ENCODE measurements at regions not wholly inside any gene's neighbourhood (a gene's known extent, or its start where the extent isn't known, plus 50 kb on each side); places are given as distances from the start of the nearest gene placed in this dataset.

DNA sequence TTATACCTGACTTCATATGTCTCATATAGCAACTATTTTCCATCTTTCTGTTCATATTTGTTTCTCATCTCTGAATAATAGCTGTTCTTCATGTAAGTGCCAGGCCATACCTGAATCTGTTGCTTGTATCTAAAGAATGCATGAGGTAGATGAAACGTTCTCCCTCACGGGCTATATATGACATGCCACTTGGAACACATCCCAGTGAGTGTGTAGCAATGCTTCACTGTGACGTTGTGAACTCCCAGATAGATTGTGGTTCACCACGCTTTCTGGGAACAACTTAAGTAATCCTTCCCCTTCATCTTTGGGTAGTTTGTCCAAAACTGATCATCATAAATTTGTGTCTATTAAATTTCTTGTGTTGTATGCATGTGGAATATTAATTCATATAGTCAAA is 60.1 kb downstream of the RDH14 start:
- TF ChIP-seq, protein P1, sequence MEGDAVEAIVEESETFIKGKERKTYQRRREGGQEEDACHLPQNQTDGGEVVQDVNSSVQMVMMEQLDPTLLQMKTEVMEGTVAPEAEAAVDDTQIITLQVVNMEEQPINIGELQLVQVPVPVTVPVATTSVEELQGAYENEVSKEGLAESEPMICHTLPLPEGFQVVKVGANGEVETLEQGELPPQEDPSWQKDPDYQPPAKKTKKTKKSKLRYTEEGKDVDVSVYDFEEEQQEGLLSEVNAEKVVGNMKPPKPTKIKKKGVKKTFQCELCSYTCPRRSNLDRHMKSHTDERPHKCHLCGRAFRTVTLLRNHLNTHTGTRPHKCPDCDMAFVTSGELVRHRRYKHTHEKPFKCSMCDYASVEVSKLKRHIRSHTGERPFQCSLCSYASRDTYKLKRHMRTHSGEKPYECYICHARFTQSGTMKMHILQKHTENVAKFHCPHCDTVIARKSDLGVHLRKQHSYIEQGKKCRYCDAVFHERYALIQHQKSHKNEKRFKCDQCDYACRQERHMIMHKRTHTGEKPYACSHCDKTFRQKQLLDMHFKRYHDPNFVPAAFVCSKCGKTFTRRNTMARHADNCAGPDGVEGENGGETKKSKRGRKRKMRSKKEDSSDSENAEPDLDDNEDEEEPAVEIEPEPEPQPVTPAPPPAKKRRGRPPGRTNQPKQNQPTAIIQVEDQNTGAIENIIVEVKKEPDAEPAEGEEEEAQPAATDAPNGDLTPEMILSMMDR (IDR thresholded peaks at IDR 0.05) = no peak
- TF ChIP-seq ZFX (IDR thresholded peaks at IDR 0.05; ENCODE audit: borderline replicate concordance) = no peak
